B cell (primary cell): ENCODE measurements at regions not wholly inside any gene's neighbourhood (a gene's known extent, or its start where the extent isn't known, plus 50 kb on each side); places are given as distances from the start of the nearest gene placed in this dataset.

ENCODE experiments used
- ATAC-seq: fragments of 200-7000 bp; cut with Tn5 transposase; one replicate; pipeline ENCODE4 v1.10.0; 2021; ENCODE audit warnings: low read depth, mild to moderate bottlenecking, moderate number of reproducible peaks, moderate library complexity
- CTCF ChIA-PET: fragments of 350-600 bp; sonication (Branson Sonifier 250); formaldehyde crosslinking; loops from one replicate; lab custom pipeline; 2021; ENCODE audit warnings: antibody characterized with exemption, inconsistent platforms; lab: Charles Lee
- POLR2A ChIA-PET: fragments of 350-600 bp; sonication (Branson Sonifier 250); formaldehyde crosslinking; loops from one replicate; lab custom pipeline; 2021; ENCODE audit warnings: antibody characterized with exemption; lab: Charles Lee
- DNase-seq: peaks from one replicate; pipeline ENCODE4 v3.0.0; 2013
- H2AFZ ChIP-seq: 2 replicates; pipeline ENCODE4 v1.6.1; 2012; ENCODE audit warnings: mild to moderate bottlenecking, low read depth, low read length; ENCODE audit not compliant: insufficient read depth, poor library complexity, severe bottlenecking
- H3K27ac ChIP-seq, 2 donors: 1 replicate in 1 of 2; 2 replicates in 1 of 2; pipeline ENCODE4 v1.5.1; 2012 to 2013; ENCODE audit warnings: low read length in 2 of 2, mild to moderate bottlenecking in 2 of 2, moderate library complexity in 1 of 2
- H3K27me3 ChIP-seq, 4 experiments: fragments of 200-600 bp in 1 of 4; sonication (generic) in 1 of 4; replicated peaks in 1 of 4; 1 replicate in 2 of 4; 2 replicates in 2 of 4; pipeline versions ENCODE4 v1.6.1 to v1.7.0; 2013 to 2016; ENCODE audit warnings: low read length in 3 of 4, mild to moderate bottlenecking in 2 of 4, mixed read lengths in 1 of 4, moderate library complexity in 1 of 4; ENCODE audit not compliant: insufficient read depth in 4 of 4, control insufficient read depth in 3 of 4; ENCODE audit errors: control extremely low read depth in 1 of 4
- H3K36me3 ChIP-seq, 2 experiments: replicated peaks in 1 of 2; 1 replicate in 1 of 2; 2 replicates in 1 of 2; pipeline versions ENCODE4 v1.6.1 to v1.7.1; 2013; ENCODE audit warnings: low read length in 1 of 2; ENCODE audit not compliant: insufficient read depth in 2 of 2, control insufficient read depth in 1 of 2; ENCODE audit errors: control extremely low read depth in 1 of 2, extremely low read depth in 1 of 2
- H3K4me1 ChIP-seq, 2 donors: fragments of 200-600 bp in 1 of 2; sonication (generic) in 1 of 2; 1 replicate in 1 of 2; 2 replicates in 1 of 2; pipeline versions ENCODE4 v1.5.1 to v1.6.1; 2013 to 2017; ENCODE audit warnings: low read length in 2 of 2; ENCODE audit not compliant: control insufficient read depth in 2 of 2, insufficient read depth in 2 of 2
- H3K4me2 ChIP-seq: replicated peaks from 2 replicates; pipeline ENCODE3; 2012; ENCODE audit warnings: mild to moderate bottlenecking, low read depth, low read length; ENCODE audit not compliant: poor library complexity, severe bottlenecking
- H3K4me3 ChIP-seq, 5 experiments: fragments of 200-600 bp in 1 of 5; sonication (generic) in 1 of 5; 1 replicate in 3 of 5; 2 replicates in 2 of 5; pipeline versions ENCODE4 v1.5.1 to v1.7.0; 2011 to 2016; ENCODE audit warnings: low read length in 4 of 5, mild to moderate bottlenecking in 4 of 5, low read depth in 2 of 5, control low read depth in 1 of 5, moderate library complexity in 1 of 5; ENCODE audit not compliant: insufficient read depth in 1 of 5; ENCODE audit errors: control extremely low read depth in 1 of 5, extremely low read depth in 1 of 5
- H3K79me2 ChIP-seq: fragments of 200-600 bp; sonication (generic); one replicate; pipeline ENCODE4 v1.6.0; 2016; ENCODE audit warnings: low read length; ENCODE audit not compliant: control insufficient read depth, insufficient read depth
- H3K9ac ChIP-seq: fragments of 200-600 bp; sonication (generic); 2 replicates; pipeline ENCODE4 v1.6.1; 2017; ENCODE audit warnings: mild to moderate bottlenecking, low read length, moderate library complexity
- H3K9me3 ChIP-seq, 3 donors: one replicate each; pipeline versions ENCODE4 v1.6.1 to v1.7.1; 2013; ENCODE audit warnings: low read length in 2 of 3; ENCODE audit not compliant: control insufficient read depth in 2 of 3, insufficient read depth in 1 of 3; ENCODE audit errors: control extremely low read depth in 1 of 3
- H4K20me1 ChIP-seq: 2 replicates; pipeline ENCODE4 v1.6.0; 2012; ENCODE audit warnings: mild to moderate bottlenecking, low read length; ENCODE audit not compliant: insufficient read depth, control insufficient read depth, poor library complexity, severe bottlenecking
- H3K27ac Mint-ChIP-seq: one replicate; pipeline ENCODE4 v1.8.0; 2021; ENCODE audit warnings: mixed read lengths
- H3K27me3 Mint-ChIP-seq: one replicate; pipeline ENCODE4 v1.8.0; 2021; ENCODE audit warnings: mixed read lengths
- H3K4me1 Mint-ChIP-seq: one replicate; pipeline ENCODE4 v1.8.0; 2021; ENCODE audit warnings: mixed read lengths
- H3K4me3 Mint-ChIP-seq: one replicate; pipeline ENCODE4 v1.8.0; 2021; ENCODE audit warnings: mixed read lengths
- H3K9me3 Mint-ChIP-seq: one replicate; pipeline ENCODE4 v1.8.0; 2022; ENCODE audit warnings: mixed read lengths; ENCODE audit not compliant: insufficient read depth
- EZH2 ChIP-seq: IDR thresholded peaks from 2 replicates; pipeline ENCODE4 v1.6.1; 2012; ENCODE audit warnings: borderline replicate concordance, low read depth, mild to moderate bottlenecking, moderate library complexity, low read length; ENCODE audit not compliant: insufficient read depth, poor library complexity, severe bottlenecking
- WGBS: methylation state at CpG from one replicate; pipeline ENCODE4 v1.1.5; 2013; ENCODE audit warnings: missing lambda C conversion rate; ENCODE audit not compliant: insufficient coverage; 5-methylcytosine and 5-hydroxymethylcytosine counted together
- intact Hi-C: fragments of 100-400 bp; cut with micrococcal nuclease; formaldehyde crosslinking; loops from one replicate; pipeline ENCODE4 v1.10.0; 2022
- TF ChIP-seq, protein P1 (sequence below): fragments of 200-600 bp; IDR thresholded peaks from one replicate; pipeline ENCODE4 v1.8.0; 2022; ENCODE audit warnings: antibody characterized with exemption, mild to moderate bottlenecking

DNA sequence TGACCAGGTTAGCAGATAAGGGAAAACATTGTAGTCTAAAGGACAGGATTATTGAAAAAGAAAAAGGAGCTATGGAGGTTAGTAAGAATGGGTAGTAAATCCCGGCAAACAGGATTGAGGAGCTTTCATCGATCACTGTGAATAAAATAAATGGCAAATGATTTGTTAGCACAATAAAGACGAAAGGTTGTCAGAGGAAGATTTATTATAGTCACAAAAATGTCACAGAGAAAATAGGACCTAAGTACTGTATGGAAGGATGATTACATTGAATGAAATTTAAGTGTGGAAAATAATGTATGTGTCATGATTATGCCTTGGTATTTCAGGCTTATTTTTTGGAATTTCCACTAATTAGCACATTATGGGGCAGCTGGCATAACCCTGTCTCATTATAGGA is 519.2 kb upstream of the SLITRK6 start:
- H3K4me2 ChIP-seq = no peak overlapping the region
- TF ChIP-seq EZH2 = no peak
- DNase-seq (no peak), ATAC-seq (no peak)
- H3K27me3 ChIP-seq = no peaks in the 10 kb centered on the region
- no peak overlapping the region for H3K4me3 ChIP-seq
- Mint-ChIP-seq H3K27me3 (no peaks in the 10 kb centered on the region), H3K4me1 (no peaks in the 10 kb centered on the region), H3K4me3 (no peak overlapping the region), H3K9me3 (peaks cover 3% of the 10 kb centered on the region), H3K27ac (no peak overlapping the region)
- no peak overlapping the region for H3K9ac ChIP-seq
- no peak overlapping the region for H2AFZ ChIP-seq
- intact Hi-C loops = no loop called here
- no peaks in the 10 kb centered on the region for H3K4me1 ChIP-seq
- no peaks in the 10 kb centered on the region for H3K79me2 ChIP-seq
- ChIA-PET POLR2A (no interaction called here), CTCF (no interaction called here)
- H4K20me1 ChIP-seq = no peaks in the 10 kb centered on the region
- H3K9me3 ChIP-seq = peaks cover 0 to 3% (median 2%) of the 10 kb centered on the region in 3 donors
- 86% methylated on average over 3 of the region's 3 CpGs for WGBS
- H3K36me3 ChIP-seq = no peaks in the 10 kb centered on the region
- H3K27ac ChIP-seq = no peak overlapping the region

DNA sequence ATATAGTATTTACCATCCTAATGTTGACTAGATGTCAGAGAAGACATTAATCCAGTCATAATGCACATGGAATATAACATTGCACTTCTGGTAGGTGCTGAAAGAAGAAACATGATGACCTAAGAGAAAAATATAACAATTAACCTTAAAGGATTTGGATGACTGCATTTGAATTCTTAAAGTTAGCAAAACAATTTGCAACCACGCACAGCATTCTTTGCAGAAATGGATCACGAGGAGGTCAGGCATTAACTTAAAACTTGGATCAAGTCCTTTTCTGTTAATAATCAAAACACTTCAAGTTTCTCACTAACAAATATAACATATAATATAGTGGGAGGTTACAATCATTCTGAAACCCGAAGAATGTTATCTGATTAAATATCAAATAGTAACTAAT is 525.0 kb upstream of the SLITRK6 start:
- no peak for TF ChIP-seq EZH2
- TF ChIP-seq, protein P1, sequence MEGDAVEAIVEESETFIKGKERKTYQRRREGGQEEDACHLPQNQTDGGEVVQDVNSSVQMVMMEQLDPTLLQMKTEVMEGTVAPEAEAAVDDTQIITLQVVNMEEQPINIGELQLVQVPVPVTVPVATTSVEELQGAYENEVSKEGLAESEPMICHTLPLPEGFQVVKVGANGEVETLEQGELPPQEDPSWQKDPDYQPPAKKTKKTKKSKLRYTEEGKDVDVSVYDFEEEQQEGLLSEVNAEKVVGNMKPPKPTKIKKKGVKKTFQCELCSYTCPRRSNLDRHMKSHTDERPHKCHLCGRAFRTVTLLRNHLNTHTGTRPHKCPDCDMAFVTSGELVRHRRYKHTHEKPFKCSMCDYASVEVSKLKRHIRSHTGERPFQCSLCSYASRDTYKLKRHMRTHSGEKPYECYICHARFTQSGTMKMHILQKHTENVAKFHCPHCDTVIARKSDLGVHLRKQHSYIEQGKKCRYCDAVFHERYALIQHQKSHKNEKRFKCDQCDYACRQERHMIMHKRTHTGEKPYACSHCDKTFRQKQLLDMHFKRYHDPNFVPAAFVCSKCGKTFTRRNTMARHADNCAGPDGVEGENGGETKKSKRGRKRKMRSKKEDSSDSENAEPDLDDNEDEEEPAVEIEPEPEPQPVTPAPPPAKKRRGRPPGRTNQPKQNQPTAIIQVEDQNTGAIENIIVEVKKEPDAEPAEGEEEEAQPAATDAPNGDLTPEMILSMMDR = no peak
- ChIA-PET POLR2A (no interaction called here), CTCF (no interaction called here)
- Histone ChIP-seq H3K4me1 (no peaks in the 10 kb centered on the region), H4K20me1 (no peaks in the 10 kb centered on the region), H3K9me3 (no peaks in the 10 kb centered on the region), H3K4me3 (no peak overlapping the region), H3K27me3 (no peaks in the 10 kb centered on the region), H2AFZ (no peak overlapping the region), H3K27ac (no peak overlapping the region), H3K79me2 (no peaks in the 10 kb centered on the region), H3K9ac (no peak overlapping the region), H3K4me2 (no peak overlapping the region), H3K36me3 (no peaks in the 10 kb centered on the region)
- no peak overlapping the region for H3K4me3 Mint-ChIP-seq
- intact Hi-C loops = no loop called here
- H3K4me1 Mint-ChIP-seq = no peaks in the 10 kb centered on the region
- H3K27ac Mint-ChIP-seq = no peak overlapping the region
- WGBS = no CpG with 5 or more reads among the region's 3 CpGs
- H3K9me3 Mint-ChIP-seq = peaks cover 7% of the 10 kb centered on the region
- no peak for ATAC-seq
- no peaks in the 10 kb centered on the region for H3K27me3 Mint-ChIP-seq
- no peak for DNase-seq
